PC-9 (cell line): ENCODE measurements at regions not wholly inside any gene's neighbourhood (a gene's known extent, or its start where the extent isn't known, plus 50 kb on each side); places are given as distances from the start of the nearest gene placed in this dataset.

ENCODE experiments used
- BruUV-seq: library from RNA; stranded (reverse); fragments of 400-500 nt; replicated peaks from 2 replicates; lab custom pipeline; 2021; lab: Mats Ljungman, UMichigan
- CTCF ChIA-PET: fragments of 300-600 bp; sonication (Branson Sonifier 250); formaldehyde crosslinking; loops from one replicate; lab custom pipeline; 2022; ENCODE audit warnings: antibody characterized with exemption; lab: Charles Lee
- POLR2A ChIA-PET: fragments of 300-600 bp; sonication (Branson Sonifier 250); formaldehyde crosslinking; loops from one replicate; lab custom pipeline; 2022; ENCODE audit warnings: antibody characterized with exemption; ENCODE audit not compliant: unreplicated experiment; lab: Charles Lee
- DNase-seq, 2 experiments: peaks; one replicate each; pipeline versions ENCODE4 v3.0.0 to v3.0.0-alpha.2; 2015 to 2022; ENCODE audit warnings: mixed read lengths in 1 of 2
- H2AFZ ChIP-seq: fragments of 200-600 bp; sonication (generic); 2 replicates; pipeline ENCODE4 v1.8.1; 2017; ENCODE audit warnings: antibody characterized with exemption
- H3F3A ChIP-seq: fragments of 200-600 bp; sonication (generic); 2 replicates; pipeline ENCODE4 v1.8.1; 2017; ENCODE audit warnings: antibody characterized with exemption, mild to moderate bottlenecking, low read depth; ENCODE audit not compliant: insufficient read depth
- H3K27ac ChIP-seq: fragments of 200-600 bp; sonication (generic); 2 replicates; pipeline ENCODE4 v1.6.1; 2016; ENCODE audit warnings: mixed run types
- H3K27me3 ChIP-seq: fragments of 200-600 bp; sonication (generic); 2 replicates; pipeline ENCODE4 v1.6.1; 2016; ENCODE audit warnings: low read depth, mixed run types; ENCODE audit not compliant: insufficient read depth
- H3K36me3 ChIP-seq: fragments of 200-600 bp; sonication (generic); 2 replicates; pipeline ENCODE4 v1.6.1; 2016; ENCODE audit warnings: low read depth, mixed run types
- H3K4me1 ChIP-seq: fragments of 200-600 bp; sonication (generic); replicated peaks from 2 replicates; pipeline ENCODE4 v1.6.1; 2016; ENCODE audit warnings: mixed run types; ENCODE audit not compliant: insufficient read depth
- H3K4me2 ChIP-seq: fragments of 200-600 bp; sonication (generic); 2 replicates; pipeline ENCODE4 v1.6.1; 2017; ENCODE audit warnings: mixed run types
- H3K4me3 ChIP-seq: fragments of 200-600 bp; sonication (generic); 2 replicates; pipeline ENCODE4 v1.6.1; 2016; ENCODE audit warnings: mixed run types
- H3K79me2 ChIP-seq: fragments of 200-600 bp; sonication (generic); 2 replicates; pipeline ENCODE4 v1.6.1; 2017; ENCODE audit warnings: low read depth, mixed run types
- H3K9me2 ChIP-seq: fragments of 200-600 bp; sonication (generic); 2 replicates; pipeline ENCODE4 v1.8.1; 2017; ENCODE audit warnings: mild to moderate bottlenecking; ENCODE audit not compliant: insufficient read depth
- H3K9me3 ChIP-seq: fragments of 200-600 bp; sonication (generic); 2 replicates; pipeline ENCODE4 v1.8.1; 2016; ENCODE audit warnings: low read depth; ENCODE audit not compliant: insufficient read depth
- H4K20me1 ChIP-seq: fragments of 200-600 bp; sonication (generic); 2 replicates; pipeline ENCODE4 v1.8.1; 2017; ENCODE audit not compliant: insufficient read depth
- CTCF ChIP-seq: fragments of 200-600 bp; sonication (generic); conservative IDR thresholded peaks from 2 replicates; pipeline ENCODE4 v1.6.1; 2017; ENCODE audit warnings: mixed run types, antibody characterized with exemption, mild to moderate bottlenecking, moderate library complexity
- EZH2 ChIP-seq: fragments of 200-600 bp; sonication (generic); IDR thresholded peaks from 2 replicates; pipeline ENCODE4 v1.8.0; 2017; ENCODE audit warnings: antibody characterized with exemption, low read depth
- intact Hi-C: fragments of 100-400 bp; cut with micrococcal nuclease; formaldehyde crosslinking; loops from one replicate; pipeline ENCODE4 v1.10.0; 2022; ENCODE audit not compliant: unreplicated experiment

- Histone ChIP-seq H3F3A (no peaks in the 10 kb centered on the region), H3K27me3 (no peaks in the 10 kb centered on the region), H3K4me2 (no peak overlapping the region), H3K36me3 (no peaks in the 10 kb centered on the region), H3K9me3 (no peaks in the 10 kb centered on the region), H3K4me3 (no peak overlapping the region), H3K27ac (no peak overlapping the region), H3K79me2 (no peaks in the 10 kb centered on the region), H3K4me1 (no peaks in the 10 kb centered on the region), H3K9me2 (no peaks in the 10 kb centered on the region), H4K20me1 (no peaks in the 10 kb centered on the region), H2AFZ (no peak overlapping the region)
- intact Hi-C loops, result no loop called here
- ChIA-PET CTCF (no interaction called here), POLR2A (no interaction called here)
- no peak for DNase-seq
- BruUV-seq, result no TSS peak
- no peak for TF ChIP-seq EZH2
- TF ChIP-seq CTCF, result no peak
Observed at GRCh38 chr15:47288794-47289193, 428.5 kb upstream of the SEMA6D start.

- H2AFZ ChIP-seq, result no peak overlapping the region
- ChIA-PET POLR2A (no interaction called here), CTCF (no interaction called here)
- H3K4me1 ChIP-seq, result no peaks in the 10 kb centered on the region
- no peak overlapping the region for H3K4me3 ChIP-seq
- no peak overlapping the region for H3K4me2 ChIP-seq
- no peaks in the 10 kb centered on the region for H3K79me2 ChIP-seq
- no peaks in the 10 kb centered on the region for H3K27me3 ChIP-seq
- BruUV-seq, result no TSS peak
- no peaks in the 10 kb centered on the region for H3K9me2 ChIP-seq
- no peaks in the 10 kb centered on the region for H3F3A ChIP-seq
- no peaks in the 10 kb centered on the region for H4K20me1 ChIP-seq
- no peak overlapping the region for H3K27ac ChIP-seq
- no peaks in the 10 kb centered on the region for H3K36me3 ChIP-seq
- no peak for DNase-seq
- TF ChIP-seq EZH2 (no peak), CTCF (no peak)
- H3K9me3 ChIP-seq, result no peaks in the 10 kb centered on the region
- intact Hi-C loops, result no loop called here
Observed at GRCh38 chr15:47289656-47290055, 427.6 kb upstream of the SEMA6D start.

GRCh38 chr15:47291767-47292166 is 425.5 kb upstream of the SEMA6D start:
- H3F3A ChIP-seq, result no peaks in the 10 kb centered on the region
- H3K4me1 ChIP-seq, result no peaks in the 10 kb centered on the region
- no peak overlapping the region for H3K27ac ChIP-seq
- H2AFZ ChIP-seq, result no peak overlapping the region
- no peak overlapping the region for H3K4me2 ChIP-seq
- no TSS peak for BruUV-seq
- H4K20me1 ChIP-seq, result no peaks in the 10 kb centered on the region
- no peak for DNase-seq
- intact Hi-C loops, result no loop called here
- no peak for TF ChIP-seq EZH2
- TF ChIP-seq CTCF, result no peak
- H3K36me3 ChIP-seq, result no peaks in the 10 kb centered on the region
- H3K9me2 ChIP-seq, result no peaks in the 10 kb centered on the region
- ChIA-PET CTCF (no interaction called here), POLR2A (no interaction called here)
- H3K27me3 ChIP-seq, result no peaks in the 10 kb centered on the region
- H3K79me2 ChIP-seq, result no peaks in the 10 kb centered on the region
- no peaks in the 10 kb centered on the region for H3K9me3 ChIP-seq
- H3K4me3 ChIP-seq, result no peak overlapping the region
